NCI-H510A treated with DMSO at 0.1 percent for 48 hours (cell line): ENCODE measurements at regions not wholly inside any gene's neighbourhood (a gene's known extent, or its start where the extent isn't known, plus 50 kb on each side); places are given as distances from the start of the nearest gene placed in this dataset.

ENCODE experiments used
- DNase-seq: peaks from one replicate; lab custom pipeline; 2025; lab: John Stamatoyannopoulos, UW

- DNase-seq, result no peak
Observed at GRCh38 chr12:30019366-30020140, 235.8 kb upstream of the TMTC1 start.

DNA sequence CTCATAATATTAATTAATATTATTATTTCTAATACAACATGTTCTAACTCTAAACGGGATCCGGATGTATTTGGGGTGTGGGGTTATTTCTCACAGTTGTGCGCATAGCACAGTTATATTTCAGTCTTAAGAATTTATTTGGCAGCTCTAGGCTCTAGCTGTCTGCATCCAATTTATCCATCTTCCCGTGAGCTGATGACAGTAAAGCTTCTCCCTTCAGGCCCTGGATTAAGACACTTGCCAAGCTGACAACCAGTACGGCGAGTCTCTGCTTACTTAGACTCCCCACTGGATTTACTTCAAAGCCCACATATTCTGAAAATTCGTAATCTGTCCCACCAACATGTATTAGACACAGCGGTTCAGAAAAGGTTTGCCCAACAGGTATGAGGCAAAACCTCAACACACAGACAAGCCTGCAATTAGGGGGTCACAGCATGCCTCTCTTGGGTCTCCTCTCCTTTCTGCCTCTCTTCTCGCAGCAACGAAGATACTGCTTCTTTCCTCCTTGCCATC is 232.9 kb upstream of the TMTC1 start:
- DNase-seq, result no peak

GRCh38 chr12:30015631-30016337 is 232.0 kb upstream of the TMTC1 start:
- no peak for DNase-seq

DNA sequence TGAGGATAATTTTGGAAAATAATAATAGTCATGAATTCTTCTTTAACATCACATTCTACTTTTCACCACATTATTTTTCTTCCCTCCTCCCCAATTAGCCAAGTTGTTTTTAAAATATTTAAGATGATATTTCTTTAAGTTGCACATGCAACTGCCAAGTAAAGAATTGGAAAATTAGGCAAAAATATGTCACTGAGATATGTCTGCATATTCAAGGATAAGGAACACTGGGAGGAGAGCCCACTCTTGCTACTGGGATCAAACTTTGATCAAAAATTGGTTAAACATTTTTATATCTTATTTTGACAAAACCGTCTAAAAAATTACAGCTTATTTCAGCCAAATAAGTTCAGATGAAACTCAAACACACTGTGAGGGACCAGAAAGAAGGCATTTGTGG is 231.2 kb upstream of the TMTC1 start:
- DNase-seq, result no peak

- no peak for DNase-seq
Observed at GRCh38 chr12:30012816-30013450, 229.2 kb upstream of the TMTC1 start.

DNA sequence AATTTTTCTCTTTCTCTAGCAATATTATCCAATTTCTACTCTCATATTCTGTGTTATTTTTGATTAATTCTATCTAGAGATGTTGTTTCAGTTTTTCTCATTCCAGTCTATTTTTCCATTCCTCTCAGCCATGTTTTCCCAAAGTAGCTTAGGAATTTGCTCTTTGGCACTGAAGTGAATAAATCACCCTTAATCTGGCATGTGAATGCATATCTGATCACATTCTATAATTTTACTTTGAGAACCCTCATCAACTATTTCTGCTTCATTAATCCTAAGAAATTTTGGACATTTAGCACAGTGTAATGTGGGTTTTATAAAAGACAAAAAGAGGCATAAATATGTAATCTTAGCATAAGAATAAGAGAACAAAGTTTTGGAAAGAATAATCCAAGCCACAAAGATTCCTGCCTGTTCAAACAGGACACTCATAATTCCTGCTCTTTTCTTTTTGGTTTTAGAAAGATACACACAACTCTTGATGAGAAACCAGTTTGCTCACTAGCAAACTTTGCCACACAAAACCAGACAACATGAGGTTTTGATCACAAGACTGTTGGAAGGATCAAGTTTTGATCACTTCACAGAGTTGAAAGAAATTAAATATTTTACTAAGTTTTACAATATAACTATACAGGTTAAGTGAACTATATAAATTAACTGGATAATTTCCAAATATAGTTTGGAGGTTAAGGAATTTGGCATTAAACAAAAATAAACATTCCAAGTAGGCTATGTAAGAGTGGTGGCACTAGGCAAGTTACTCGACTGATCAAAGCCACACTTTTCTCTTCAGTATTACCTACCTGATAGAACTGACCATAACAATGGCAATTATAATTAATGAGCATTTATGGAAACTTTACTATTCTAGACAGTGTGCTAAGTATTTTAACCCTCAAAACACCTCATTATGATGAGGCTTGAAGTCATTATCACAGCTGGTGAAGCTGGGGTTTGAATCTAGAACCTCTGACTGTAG is 226.6 kb upstream of the TMTC1 start:
- DNase-seq, result no peak

GRCh38 chr12:30006021-30006420 is 222.3 kb upstream of the TMTC1 start:
- DNase-seq, result no peak

DNA sequence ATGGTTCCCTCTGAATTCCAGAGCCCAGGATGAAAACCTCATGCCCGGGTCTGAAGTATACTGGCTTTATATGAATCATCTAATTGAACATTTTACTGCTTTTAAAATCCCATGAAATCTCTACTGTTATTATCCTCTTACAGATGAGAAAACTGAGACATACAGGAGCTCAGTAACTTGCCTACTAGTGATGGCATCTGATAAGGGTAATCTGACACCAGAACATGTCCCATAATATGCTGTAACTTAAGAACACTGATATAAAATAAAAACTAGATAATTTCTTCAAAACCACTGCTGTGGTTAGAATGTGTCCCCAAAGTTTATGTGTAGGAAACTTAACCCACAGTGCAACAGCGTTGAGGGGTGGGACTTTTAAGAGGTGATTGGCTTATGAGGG is 219.6 kb upstream of the TMTC1 start:
- no peak for DNase-seq

DNA sequence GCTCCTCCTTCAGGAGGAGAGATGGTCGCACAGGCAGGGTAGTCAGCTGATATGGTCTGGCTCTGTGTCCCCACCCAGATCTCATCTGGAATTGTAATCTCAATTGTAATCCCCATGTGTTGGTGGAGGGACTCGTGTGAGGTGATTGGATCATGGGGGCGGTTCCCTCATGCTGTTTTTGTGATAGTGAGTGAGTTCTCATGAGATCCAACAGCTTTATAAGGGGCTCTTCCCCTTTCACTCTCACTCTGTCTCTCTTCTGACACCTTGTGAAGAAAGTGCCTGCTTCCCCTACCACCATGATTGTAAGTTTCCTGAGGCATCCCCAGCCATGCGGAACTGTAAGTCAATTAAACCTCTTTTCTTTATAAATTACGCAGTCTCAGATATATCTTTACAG is 218.9 kb upstream of the TMTC1 start:
- no peak for DNase-seq

- no peak for DNase-seq
Observed at GRCh38 chr12:30000401-30000800, 216.7 kb upstream of the TMTC1 start.

- DNase-seq, result no peak
Observed at GRCh38 chr12:29996993-29997392, 213.3 kb upstream of the TMTC1 start.

DNA sequence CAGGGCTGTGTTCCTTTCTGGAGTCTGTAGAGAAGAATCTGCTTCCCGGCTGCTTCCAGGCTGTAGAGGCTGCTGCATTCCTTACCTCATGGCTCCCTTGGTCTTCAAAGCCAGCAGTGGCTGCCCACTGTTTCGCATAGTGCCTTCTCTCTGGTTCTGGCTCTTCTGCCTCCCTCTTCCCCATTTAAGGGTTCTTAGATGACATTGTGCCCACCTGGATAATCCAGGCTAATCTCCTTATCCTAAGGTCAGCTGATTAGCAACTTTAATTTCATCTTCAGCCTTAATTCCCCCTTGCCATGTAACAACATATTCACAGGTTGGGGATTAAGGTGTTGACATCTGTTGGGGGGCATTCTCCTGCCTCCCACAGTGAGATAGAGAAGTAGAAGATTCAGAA is 208.6 kb upstream of the TMTC1 start:
- no peak for DNase-seq

DNA sequence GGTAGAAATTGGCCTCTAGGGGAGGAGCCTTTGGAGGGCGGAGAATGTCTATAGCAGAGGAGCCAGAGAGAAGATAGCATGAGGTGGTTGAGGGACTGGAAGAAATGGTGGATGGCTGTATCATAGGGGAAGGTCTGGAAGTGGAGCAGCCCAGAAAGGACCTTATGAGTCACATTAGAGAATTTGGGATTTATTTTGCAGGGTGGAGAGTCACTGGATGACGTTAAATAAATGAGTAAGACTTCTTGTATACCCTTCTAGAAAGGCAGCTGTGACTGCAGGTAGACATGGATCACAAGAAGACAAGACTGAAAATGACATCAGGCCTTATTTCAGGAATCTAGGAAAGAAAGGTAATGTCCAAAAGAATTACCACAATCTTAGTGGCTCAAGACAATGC is 208.2 kb upstream of the TMTC1 start:
- no peak for DNase-seq

- no peak for DNase-seq
Observed at GRCh38 chr12:29990971-29991370, 207.2 kb upstream of the TMTC1 start.

DNA sequence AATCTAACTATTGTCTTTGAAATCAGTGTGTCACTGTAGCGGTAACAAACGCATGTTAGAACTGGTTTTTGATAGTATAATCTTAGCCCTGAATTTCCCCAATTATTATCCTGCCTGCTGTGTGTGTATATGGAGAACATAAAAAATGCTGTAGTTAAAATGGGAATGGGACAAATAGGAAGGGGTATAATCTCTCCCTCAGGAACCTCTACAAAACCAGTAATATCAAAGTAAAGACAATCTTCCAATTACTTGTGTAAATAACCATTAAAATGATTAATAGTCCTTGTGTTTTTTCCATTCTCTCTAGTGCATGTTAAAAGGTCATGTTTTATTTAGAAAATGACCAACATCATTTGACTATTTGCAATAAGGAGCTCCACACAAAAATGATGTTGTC is 200.1 kb upstream of the TMTC1 start:
- no peak for DNase-seq

GRCh38 chr12:29980304-29980703 is 196.6 kb upstream of the TMTC1 start:
- DNase-seq, result no peak

DNA sequence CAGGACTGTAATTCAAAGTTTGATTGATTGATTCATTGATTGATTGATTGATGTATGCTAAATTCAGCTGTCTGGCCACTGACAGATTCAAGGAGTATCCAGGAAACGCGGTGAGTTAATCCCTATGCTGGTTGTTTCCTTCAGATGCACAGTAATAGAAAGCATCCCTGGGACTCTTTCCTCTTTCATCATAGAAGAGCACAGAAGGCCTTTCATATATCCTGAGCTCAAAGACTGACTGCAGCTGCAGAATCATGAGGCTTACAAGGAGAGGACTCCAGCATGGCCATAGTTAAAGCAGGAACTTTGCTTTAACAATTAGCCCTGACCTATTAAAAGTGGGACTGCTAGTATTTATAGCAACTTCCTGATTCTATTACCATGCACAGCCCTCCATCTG is 187.7 kb upstream of the TMTC1 start:
- no peak for DNase-seq

DNA sequence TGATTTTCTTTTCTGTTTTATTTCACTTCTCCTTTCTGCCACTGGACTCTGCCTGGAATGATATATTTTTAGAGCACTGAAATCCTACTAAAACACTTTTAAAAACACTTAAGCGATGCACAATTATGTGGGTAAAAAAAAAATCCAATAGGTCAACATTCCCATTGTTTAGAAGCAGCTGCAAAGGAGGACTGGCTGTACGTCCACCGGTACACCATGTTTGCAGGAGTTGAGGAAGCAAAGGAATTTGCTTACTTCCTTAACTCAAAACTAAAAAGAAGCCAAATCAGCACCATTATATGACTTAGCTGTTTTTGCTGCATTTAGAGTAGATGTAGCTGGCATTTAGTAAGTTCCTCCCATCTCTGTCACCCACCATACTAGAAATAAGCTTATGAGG is 186.8 kb upstream of the TMTC1 start:
- DNase-seq, result no peak

DNA sequence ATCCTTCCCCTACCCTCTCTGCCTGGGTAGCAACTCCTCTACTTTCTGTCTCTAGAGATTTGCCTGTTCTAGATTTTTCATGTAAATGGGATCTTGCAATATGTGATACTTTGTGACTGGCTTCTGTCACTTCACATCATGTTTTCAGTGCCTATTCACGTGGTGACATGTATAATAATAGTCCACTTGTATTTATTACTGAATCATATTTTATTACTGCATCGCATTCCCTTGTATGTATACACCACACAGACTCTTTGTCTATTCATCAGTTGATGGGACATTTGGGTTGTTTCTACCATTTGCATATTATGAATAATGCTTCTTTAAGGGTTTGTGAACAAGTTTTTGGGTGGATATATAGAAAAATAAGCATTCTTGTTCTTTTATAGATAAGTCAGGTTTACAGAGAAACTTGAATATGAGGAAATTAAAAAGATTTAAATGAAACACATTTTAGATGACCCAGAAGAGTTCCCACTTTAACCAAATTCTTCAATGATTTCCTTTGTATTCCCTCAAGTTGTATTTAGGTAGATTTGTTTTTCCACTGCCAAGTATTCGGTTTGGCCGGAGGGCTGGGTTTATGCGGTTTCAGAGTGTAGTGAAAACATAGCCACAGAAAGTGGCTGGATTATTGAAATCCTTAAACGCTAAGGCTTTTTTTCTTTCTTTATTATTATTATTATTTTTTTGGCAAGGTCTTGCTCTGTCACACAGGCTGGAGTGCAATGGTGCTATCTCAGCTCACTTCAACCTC is 178.7 kb upstream of the TMTC1 start:
- DNase-seq, result no peak

GRCh38 chr12:29961231-29961630 is 177.5 kb upstream of the TMTC1 start:
- DNase-seq, result no peak

GRCh38 chr12:29960122-29960521 is 176.4 kb upstream of the TMTC1 start:
- no peak for DNase-seq
